Fibroblast of villous mesenchyme (primary cell): ENCODE measurements at regions not wholly inside any gene's neighbourhood (a gene's known extent, or its start where the extent isn't known, plus 50 kb on each side); places are given as distances from the start of the nearest gene placed in this dataset.
"Not testable (repeated sequence)": the region's sequence is repeated elsewhere in the genome, so short reads cannot be mapped to it uniquely, and the experiment has no call there.

Experiments
- DNase-seq: peaks from one replicate; pipeline ENCODE4 v3.0.0-alpha.2; 2010; ENCODE audit warnings: low read depth
- H3K4me3 ChIP-seq: 2 replicates; pipeline ENCODE4 v1.5.1; 2011; ENCODE audit warnings: low read depth, mild to moderate bottlenecking, low read length
- TF ChIP-seq, protein P1 (sequence below): IDR thresholded peaks from 2 replicates; pipeline ENCODE4 v1.5.1; 2012; ENCODE audit warnings: low read depth, mild to moderate bottlenecking, low read length; ENCODE audit not compliant: insufficient read depth

- no peak overlapping the region for H3K4me3 ChIP-seq
- TF ChIP-seq, protein P1, sequence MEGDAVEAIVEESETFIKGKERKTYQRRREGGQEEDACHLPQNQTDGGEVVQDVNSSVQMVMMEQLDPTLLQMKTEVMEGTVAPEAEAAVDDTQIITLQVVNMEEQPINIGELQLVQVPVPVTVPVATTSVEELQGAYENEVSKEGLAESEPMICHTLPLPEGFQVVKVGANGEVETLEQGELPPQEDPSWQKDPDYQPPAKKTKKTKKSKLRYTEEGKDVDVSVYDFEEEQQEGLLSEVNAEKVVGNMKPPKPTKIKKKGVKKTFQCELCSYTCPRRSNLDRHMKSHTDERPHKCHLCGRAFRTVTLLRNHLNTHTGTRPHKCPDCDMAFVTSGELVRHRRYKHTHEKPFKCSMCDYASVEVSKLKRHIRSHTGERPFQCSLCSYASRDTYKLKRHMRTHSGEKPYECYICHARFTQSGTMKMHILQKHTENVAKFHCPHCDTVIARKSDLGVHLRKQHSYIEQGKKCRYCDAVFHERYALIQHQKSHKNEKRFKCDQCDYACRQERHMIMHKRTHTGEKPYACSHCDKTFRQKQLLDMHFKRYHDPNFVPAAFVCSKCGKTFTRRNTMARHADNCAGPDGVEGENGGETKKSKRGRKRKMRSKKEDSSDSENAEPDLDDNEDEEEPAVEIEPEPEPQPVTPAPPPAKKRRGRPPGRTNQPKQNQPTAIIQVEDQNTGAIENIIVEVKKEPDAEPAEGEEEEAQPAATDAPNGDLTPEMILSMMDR = no peak
- DNase-seq = peak; percentile 11
Observed at GRCh38 chr1:60813071-60813470, 269.3 kb upstream of the NFIA start.

DNA sequence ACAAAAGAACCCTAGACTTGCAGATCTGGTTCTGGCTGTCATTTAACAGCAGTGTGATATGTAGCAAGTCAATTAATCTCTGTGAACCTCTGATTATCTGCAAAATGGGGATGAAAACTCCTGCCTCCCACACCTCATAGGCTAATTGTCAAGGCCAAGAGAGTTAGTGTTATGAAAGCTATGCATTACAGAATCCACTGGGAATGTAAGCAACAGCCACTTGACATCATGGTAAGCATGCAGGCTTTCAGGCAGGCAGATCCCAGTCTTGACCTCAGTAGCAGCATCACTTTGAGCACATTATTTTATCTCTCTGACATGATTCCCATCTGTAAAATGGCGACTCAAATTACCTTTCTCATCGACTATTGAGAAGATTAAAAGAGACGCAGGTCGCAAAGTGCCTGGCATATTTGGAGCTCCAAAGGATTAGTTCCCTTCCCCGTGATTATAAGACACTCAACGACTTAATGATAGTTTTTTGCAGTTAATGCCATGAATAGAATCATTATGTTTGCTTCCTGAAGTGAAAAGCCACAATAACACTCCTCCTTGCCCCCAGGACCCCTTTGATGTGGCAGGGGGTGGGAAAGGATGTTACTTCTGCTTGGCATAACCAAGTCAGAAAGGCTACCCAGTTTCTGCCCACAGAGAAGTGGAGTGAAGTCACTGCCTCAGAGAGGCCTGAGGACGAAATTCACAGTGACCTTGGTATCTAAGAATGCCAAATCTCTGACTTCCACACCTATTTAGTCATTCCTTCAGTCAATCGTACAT is 273.0 kb upstream of the NFIA start:
- H3K4me3 ChIP-seq = no peak overlapping the region
- TF ChIP-seq, protein P1 = no peak
- DNase-seq = peak; percentile 24

GRCh38 chr1:60808676-60809075 is 273.7 kb upstream of the NFIA start:
- DNase-seq = no peak
- TF ChIP-seq, protein P1 = no peak
- no peak overlapping the region for H3K4me3 ChIP-seq

GRCh38 chr1:60802884-60803283 is 279.5 kb upstream of the NFIA start:
- DNase-seq = no peak
- no peak overlapping the region for H3K4me3 ChIP-seq
- TF ChIP-seq, protein P1 = no peak

- TF ChIP-seq, protein P1 = no peak
- no peak for DNase-seq
- no peak overlapping the region for H3K4me3 ChIP-seq
Observed at GRCh38 chr1:60797351-60797750, 285.0 kb upstream of the NFIA start.

DNA sequence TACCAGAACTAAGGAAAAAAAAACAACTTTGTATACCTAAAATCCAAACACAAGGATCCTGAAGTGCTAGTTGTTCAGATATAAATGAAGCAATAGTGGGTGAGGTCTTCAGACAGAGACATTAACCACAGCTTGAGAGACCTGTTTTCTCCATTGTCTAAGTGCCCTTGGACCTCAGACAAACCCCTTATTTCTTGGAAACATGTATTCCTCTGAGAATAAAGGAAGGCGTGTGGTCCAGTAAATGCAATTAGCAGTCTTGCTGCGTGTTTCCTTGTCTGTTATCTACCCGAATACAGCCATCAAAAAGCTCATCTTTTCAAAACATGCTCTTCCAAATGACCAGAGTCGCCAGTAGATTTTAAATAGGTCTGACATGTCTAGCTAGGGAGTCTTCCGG is 291.1 kb upstream of the NFIA start:
- H3K4me3 ChIP-seq = no peak overlapping the region
- no peak for DNase-seq
- TF ChIP-seq, protein P1 = no peak

- not testable (repeated sequence) for DNase-seq, H3K4me3 ChIP-seq
Observed at GRCh38 chr1:60773099-60773498, 309.3 kb upstream of the NFIA start.
